Stimulated activated CD4-positive, alpha-beta T cell treated with anti-CD3 and anti-CD28 coated beads, Interleukin-1b, Interleukin-23, amount 100 ng/mL, for 1 hour (primary cell): ENCODE measurements at regions not wholly inside any gene's neighbourhood (a gene's known extent, or its start where the extent isn't known, plus 50 kb on each side); places are given as distances from the start of the nearest gene placed in this dataset.

Experiments used
- DNase-seq, 2 donors: peaks; one replicate each; pipeline ENCODE4 v3.0.0-alpha.2; 2020; ENCODE audit warnings: low read depth in 2 of 2

DNA sequence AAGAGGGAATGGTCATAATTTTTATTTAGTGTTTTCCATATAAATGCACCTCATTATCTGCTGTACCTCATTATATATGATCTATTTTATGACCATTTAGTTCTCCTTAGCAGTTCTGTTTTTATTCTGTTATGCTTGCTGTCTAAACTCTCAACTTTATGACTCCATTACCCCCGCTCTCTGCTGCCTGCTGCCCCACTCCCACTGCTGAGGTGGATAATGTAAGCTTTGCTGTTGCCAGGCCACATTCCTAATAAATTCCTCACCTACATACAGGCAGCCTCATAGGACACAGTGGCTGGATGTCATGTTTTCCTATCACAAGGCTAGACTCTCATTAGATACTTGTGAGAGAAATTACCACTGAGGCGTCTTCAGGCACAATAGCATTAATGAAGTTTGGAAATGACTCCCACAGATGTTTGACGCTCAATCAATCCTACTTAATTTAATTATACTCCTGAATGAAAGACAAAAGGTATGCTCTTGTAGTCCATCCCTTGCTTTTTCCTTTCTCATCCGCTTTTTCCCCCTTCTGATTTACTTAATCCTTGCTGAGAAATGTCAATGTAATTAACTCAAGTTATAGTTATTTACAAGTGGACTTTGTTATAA, 497.5 kb upstream of the IGFBP7 start:
- no peak for DNase-seq

DNA sequence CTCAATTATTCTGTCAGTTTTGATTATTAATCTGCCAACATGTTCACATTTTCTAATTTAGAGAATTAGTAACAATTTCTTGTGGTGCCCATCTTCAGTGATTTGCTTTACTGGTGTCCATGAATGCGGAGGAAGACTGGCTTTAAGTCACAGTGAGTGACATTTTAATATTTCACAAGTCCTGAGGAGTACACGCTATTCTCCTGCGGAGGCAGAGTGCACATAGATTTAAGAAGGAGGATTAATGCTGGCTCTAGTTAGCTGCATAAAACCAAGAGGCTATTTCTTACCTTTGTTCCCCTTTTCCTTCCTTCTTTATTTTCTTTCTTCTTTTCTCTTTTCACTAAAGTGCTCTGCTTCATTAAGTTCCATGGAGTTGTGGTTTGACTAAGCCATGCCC, 495.2 kb upstream of the IGFBP7 start:
- no peak for DNase-seq

DNA sequence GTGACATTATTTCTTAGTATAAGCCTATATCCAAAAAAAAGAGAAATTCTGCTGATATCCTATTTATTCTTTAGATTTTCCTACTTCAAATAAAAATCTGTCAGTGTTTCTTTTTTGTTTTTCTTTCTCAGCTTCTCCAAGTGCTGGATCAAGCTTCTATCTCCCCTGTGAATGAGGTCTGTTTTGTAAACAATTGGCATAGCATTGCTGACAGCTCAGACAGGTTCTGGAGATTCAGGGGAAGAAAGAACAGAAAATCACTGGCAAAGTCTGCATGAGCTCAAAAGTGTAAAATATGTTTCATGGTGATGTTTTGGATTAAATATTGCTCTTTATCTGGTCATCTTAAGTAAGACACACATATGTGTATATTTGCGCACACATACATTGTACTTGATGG, 492.0 kb upstream of the IGFBP7 start:
- no peak for DNase-seq

DNA sequence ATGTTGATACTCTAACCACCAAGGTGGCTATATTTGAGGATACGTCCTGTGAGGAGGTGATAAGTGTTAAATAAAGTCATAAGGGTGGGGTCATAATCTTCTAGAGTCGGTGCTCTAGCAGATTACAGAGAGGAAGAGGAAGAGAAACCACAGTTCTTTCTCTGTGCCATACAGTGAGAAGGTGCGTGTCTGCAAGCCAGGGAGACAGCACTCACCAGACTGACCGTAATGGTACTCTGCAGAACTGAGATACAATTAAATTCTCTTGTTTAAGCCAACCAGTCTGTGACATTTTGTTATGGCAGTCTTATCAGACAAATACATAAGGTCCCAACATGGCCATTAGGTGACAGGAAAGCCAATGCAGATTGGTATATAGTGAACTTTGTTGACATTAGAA, 480.9 kb upstream of the IGFBP7 start:
- DNase-seq: no peak

DNA sequence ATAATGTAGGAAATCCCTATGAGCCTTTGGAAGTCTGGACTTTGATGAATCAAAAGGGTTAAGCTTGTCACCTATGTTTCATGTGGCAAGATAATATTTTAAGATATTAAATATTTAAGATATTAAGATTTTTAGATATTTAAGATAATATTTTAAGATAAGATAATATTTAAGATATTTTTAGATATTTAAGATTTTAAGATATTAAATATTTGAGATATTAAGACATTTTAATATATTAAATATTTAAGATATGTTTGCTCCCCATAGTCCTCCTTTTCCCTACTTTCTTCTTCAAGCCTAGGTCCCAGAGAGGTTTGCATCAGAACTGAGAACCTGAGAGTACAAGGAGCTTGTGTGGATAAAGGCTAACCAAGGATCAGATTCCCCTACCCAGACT, 478.4 kb upstream of the IGFBP7 start:
- DNase-seq: no peak

DNA sequence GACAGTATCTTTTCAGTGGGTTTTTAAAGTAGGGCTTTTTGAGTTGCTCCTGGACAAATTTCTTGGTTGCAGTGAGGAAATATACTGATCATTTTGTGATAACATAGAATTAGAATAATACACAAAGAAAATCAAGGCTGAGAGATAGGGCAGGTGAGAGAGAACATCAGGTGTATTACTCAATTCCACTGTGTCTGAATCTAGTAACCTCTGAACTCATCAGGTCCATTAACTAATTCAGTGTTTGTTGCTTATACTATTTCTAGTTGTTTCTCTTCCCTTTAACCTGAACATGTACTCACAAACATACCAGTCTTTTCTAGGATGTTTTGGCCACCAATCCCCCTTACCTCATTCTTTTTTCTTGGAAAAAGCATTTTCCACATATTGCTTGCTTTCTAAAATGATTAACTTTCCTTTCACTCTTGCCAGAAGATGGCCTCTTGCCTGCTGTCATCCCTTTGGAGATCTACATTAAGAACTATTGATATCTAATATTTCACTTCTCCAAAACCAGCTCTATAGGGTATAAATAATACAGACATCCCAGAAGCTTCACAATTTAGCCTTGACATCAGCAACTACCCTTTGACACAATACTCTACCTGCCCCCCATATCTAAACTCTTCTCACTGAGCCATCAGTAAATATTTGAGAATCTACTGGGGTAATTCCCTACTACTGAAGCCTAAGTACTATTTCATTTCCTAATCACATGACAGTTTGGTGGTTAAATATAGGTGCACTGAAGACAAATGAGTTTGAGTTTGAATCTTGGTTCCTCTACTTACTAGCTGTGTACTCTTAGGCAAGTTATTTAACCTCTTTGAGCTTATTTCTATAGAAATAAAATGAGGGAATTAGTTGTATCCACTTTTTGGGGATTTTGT, 470.8 kb upstream of the IGFBP7 start:
- no peak for DNase-seq

DNA sequence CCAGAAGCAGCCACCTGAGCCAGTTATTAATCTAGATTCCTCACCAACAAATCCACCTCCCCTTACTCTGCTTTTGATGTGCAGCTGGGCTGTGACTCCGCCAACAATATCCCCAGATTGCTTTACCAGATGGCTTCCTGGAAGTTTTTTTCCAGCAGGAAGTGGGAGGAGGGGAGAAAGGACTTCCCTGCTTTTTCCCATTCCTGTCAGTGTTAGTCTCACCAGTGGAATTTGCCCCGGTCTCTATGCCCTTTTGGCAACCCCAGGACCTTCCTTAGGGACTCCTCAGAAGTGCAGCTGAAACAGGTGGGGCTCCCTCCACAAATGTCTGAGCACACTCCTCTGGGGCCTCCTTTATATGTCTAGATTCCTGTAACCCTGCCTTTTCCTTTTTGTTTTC, 465.2 kb upstream of the IGFBP7 start:
- DNase-seq: no peak

DNA sequence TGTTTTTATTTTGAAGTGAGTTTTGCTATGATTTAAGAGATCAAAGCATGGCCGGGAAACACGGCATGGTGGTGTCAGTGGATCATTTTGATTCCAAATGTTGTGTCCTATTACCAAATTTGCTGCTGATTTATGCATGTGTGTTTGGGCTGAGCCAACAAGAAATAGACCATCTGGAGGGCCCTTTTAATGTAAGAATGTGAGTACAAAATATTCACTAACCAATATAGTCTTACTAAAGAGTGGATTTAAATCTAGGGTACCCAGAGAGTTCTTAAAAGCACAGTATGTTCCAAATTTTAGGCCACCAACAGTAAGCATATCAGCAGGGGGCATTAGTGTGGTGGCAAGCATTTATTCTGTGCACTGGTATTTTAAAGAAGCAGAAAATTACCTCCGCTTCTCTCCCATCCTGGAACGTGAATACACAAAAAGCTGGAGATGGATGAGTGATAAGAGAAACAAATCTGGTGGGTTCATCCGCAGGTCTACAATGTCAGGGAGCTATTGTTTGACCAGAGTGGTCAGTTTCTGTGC, 444.4 kb upstream of the IGFBP7 start:
- no peak for DNase-seq

DNA sequence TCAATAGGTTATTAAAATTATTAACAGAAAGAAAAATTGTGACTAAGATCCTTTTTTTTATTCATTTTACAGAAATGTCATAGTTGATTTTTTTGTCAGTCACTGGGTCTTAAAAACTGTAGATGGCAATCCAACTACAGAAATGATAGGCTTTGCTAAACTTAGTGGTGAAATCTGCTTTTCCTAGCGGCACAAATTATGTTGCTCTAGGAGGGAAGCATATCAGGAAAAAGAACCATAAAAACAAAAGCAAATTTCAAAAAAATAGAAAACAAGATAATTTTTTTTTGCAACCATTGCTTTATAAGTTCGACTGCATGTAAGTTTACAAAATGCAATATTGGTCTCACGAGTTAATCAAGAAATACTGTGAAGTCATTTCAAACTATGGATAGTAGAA, 443.5 kb upstream of the IGFBP7 start:
- no peak for DNase-seq

DNA sequence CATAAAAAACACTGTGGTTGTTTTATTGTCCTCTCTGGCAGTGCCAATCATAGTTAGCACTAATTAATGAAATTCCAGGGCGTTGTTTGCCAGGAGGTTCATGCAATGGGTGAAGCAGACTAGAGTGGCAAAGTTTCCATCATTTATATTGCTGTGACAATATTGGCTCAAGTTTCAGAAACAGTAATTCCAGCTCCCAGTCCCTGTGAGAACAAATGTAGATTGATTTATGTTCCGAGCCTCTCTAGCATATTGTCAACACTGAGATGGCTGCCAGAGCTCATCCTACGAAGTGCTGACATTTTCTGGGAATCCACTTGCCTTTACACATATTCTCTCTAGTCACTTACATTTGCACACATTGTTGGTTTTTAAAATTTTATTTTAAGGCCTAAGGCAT, 440.0 kb upstream of the IGFBP7 start:
- no peak for DNase-seq

DNA sequence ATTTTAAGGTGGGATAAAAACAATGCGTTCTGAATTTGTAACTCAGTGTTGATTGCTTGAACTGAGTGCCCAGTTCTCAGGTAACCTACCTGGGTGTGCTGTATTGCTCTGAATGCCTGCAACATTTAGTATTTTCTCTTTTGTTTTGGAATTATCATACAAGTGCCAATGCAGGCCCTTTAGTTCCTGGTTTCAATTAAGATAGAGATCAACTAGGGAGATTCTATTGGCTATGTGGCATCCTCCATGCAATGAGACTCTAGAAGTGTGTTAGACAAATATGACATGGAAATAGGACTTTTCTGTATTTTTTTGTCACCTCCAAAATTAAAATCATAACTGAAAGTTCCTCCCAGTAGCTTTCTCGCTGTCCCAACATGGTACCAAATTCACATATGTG, 438.7 kb upstream of the IGFBP7 start:
- DNase-seq: no peak

DNA sequence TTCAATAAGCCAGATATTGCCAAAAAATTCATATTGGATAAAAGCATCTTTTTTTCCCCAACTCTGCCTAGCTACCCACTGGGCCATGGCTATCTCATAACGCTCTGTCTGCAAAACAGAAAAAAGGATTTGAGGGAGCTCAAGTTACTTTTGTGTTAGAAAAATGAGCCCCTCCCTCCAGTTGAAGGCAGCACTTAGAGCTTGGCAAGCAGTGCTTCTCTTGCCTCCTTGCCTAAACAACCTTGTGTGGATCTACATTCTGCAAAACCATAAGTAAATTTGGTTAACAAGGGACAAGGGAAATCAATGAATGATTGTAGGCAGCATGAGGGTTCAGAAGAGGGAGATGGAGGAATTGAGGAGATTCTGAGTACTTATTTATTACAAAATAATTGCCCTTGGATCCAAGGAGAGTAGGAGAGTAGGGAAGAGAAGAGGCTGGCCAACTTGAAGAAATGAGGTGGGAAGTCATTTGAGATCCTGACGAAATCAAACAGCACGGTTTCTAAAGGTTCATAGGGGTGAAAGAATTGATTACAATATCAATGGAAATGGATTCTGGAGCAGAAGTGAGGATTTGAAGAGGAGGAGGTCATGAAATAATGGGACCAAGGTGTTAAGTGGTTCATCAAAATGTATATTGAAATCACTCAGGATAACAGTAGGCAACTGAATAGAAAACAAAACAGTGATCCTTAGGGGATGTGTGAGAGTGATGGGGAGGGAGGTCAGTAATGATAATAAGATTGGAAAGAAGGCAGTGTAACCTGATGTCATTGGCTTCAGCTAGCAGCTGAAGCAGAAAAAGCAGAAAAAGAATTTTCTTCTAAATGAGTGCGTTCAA, 434.8 kb upstream of the IGFBP7 start:
- DNase-seq: no peak

DNA sequence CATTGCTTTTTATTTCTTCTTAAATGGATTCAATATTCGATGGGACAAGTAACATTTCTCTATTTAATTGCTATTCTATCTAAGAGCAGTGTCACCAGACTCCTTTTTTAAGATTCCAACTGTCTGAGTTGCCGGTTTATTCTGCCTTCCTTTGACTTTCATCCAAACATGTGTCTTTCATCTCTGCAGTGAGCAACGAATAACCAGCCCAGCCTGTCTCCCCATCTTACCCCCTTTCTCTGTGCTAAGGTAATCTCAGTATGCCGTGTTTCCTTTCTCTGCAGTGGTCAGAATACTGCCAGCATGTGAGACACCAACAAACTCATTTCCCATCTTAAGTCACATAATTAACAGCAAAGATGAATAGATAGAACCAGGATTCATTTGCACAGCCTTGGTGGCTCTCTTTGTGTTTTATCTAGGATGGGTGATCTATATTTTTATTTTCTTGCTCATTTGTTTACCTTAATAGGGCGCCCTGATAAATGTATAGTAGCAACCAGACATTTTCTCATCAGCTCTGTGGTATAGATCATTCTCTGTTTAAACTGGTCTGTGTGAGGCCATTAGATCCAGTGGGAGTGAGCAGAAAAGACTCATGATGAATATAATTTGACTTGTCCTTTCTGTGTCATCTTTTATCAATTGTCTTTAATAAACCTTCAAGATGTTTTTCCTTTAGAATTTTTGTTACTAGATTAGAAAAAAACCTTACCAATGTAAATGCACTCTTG, 394.8 kb upstream of the IGFBP7 start:
- no peak for DNase-seq

DNA sequence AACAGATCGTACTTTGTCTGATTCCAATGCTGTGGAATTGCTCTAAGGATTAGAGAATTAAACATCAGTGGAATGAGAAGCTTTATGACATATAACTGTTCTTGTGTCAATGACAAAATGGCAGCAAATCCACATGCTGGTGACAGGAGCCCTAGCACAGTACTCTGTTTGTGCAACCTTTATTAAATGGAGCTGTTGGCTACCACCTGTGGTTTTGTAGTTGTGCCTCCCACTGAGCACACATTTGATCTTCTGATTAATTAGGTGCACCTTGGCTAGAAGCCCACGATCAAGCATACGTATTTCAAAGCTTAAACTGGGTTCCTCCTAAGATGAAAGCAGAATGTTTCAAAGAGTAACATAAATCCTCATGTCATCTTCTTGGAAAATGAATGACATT, 394.0 kb upstream of the IGFBP7 start:
- DNase-seq: no peak

DNA sequence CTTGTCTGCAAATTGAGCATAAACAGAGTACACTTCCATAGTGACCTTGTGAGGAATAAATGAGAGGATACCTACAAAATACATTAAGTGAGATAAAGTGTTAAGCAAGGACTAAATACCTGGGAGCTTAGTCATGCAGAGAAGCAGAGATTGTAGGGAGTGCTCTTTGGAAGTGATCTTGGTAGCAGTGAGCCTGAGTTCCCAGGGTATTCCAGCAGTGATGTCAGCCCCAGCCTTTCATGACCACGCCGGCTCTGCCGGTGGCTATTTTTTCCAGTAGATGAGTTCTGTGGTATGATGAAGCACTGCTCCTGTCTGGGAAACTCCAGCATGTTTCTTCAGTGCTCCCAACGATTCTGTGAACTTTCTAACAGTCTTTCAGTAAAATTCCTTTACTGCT, 391.5 kb upstream of the IGFBP7 start:
- no peak for DNase-seq

DNA sequence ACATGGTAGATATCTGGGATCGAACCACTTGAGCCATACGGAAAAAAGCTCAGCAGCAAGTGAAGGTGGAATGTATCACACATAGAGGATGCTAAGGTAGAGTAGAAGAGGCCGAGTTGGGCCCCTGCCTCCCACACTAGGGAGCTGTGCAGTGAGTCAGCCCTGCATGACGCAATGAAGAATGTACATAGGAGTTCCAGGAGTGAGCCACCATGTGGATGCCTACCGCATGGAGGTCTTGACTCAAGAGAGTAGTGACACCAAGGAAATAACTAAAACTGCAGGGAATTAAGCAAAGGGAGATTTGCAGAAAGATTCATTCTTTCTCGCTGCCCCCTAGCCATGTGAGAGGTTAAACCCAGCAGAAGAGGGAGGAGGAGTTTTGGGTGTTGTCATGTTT, 389.6 kb upstream of the IGFBP7 start:
- DNase-seq: no peak

DNA sequence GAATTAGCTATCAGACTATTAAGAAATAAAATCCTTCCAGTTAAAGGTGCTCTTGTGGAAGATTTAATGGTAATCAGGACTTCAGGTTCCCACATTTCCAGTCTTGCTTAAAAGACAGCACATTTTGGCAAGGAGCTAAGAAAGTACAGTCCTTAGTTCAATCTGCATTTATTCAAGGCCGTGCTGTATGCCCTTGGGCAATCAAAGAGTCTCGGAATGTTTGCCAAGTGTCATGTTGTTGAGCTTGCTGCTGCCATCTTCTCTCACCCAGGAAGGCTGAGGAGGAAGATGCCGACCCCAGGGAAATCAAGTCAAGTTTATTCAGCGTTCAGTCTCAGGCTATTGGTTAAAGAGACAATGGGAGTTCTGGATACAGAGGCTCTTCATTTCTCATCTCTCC, 388.1 kb upstream of the IGFBP7 start:
- DNase-seq: no peak

DNA sequence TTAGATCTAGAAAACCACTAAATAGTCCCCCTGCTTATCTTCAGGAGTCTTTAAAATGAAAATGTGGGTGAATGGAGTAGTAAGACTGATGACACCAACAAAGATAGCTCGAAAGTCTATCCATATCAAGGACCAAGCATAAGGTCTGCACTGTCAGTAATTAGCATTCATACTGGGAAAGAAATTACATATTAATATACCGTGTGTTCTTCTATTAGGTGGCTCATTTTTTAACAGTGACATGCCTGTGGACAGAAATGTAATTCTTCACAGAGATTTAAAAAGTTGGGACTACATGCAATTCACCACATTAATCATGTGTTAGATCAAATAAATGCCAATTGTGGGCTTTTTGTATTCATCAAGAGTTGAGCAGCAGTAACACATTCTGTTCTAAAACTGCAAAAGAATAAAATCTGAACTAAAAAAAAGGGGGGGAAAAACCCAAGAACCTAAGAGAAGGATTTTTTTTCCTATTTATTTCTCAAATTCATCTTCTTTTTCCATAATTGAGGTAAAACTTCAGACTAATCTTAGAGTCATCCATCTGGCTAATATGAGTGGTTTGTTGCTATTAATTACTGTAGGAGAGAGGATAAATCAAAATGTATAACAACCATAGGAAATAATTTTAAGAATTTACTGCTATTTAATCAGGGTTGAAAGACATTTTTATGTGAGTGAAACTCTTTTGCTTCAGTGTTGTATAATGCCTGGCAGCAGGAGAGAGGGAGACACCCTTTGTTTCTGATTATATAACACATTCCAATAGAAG, 386.7 kb upstream of the IGFBP7 start:
- no peak for DNase-seq

DNA sequence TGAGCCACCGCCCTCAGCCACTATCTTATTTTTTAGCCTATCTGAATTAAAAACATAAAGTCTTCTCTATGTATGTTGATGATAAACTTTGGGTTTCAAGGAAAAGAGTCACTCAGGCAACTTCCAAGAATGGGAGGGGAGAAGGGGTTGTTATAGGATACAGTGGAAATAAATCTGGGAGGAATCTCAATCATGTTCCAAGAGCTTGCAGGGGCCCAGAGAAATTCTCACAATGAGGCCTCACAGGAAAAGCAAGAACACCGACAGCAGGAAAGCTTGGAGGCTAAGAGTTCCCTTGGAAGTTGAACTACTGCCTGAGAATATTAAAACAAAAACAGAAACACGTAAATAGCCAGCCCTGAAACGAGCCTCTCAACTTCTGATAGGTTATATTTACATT, 384.6 kb upstream of the IGFBP7 start:
- DNase-seq: no peak

DNA sequence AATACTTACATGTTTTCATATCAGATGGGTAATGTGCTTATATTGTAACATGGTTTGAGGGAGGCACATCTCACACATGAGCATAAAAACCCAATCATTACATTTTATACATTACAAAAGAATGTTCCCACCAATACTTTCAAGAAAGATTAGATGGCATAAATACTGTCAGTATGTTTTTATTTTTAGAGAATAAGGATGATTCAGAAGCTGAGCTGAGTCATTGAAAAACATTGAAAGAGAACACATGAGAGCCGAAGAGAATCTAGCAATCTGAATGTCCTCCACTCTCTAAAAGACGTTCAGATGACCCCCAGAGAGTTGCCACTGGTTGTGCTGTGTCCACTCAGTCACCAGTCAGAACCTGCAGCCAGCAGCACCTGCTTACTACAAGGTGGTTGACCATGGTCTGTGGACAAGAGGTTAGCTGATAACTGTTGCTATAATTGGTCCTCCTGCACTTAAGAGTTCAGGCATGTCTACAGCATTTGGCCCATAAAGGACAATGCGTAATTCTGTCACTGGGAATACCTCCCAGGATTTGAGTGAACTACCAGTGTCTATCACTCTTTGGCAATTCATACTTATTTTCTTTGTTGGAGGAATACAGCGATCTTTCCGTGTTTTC, 382.2 kb upstream of the IGFBP7 start:
- DNase-seq: no peak
